Sigmoid colon (tissue), 4 donors: ENCODE measurements at regions not wholly inside any gene's neighbourhood (a gene's known extent, or its start where the extent isn't known, plus 50 kb on each side); places are given as distances from the start of the nearest gene placed in this dataset.

Experiments
- POLR2A ChIP-seq, 2 donors: fragments of 450-650 bp; IDR thresholded peaks; one replicate each; pipeline ENCODE4 v1.6.1; 2016; ENCODE audit warnings: antibody characterized with exemption in 2 of 2, mild to moderate bottlenecking in 2 of 2, moderate library complexity in 2 of 2
- POLR2AphosphoS5 ChIP-seq, 4 donors: sonication (generic); formaldehyde crosslinking; IDR thresholded peaks; one replicate each; pipeline ENCODE4 v1.6.1; 2017; ENCODE audit warnings: antibody characterized with exemption in 4 of 4
- TF ChIP-seq, protein P1 (sequence below), 4 experiments: fragments of 450-650 bp in 3 of 4; fragments of 200-600 bp in 1 of 4; IDR thresholded peaks; one replicate each; pipeline ENCODE4 v1.5.1; 2016 to 2019; ENCODE audit warnings: antibody characterized with exemption in 4 of 4, mild to moderate bottlenecking in 3 of 4, moderate library complexity in 2 of 4

DNA sequence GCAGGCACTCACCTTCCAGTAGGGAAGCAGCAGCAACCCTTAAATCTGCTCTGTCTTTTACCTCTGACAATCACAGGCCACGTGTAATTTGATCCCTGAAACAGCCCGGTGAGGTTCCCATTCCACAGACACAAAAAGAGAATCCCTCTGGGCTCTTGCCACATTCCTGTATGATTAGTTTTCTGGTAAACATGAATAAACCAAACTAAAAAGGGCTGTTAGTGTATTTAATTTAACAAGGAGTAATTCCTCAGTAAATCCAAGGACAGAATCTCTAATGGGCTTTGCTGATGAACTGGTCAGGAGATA lies 186.9 kb downstream of the FAM43A start:
- TF ChIP-seq POLR2AphosphoS5 (IDR thresholded peaks at IDR 0.05): no peak
- TF ChIP-seq POLR2A (IDR thresholded peaks at IDR 0.05): no peak
- TF ChIP-seq, protein P1, sequence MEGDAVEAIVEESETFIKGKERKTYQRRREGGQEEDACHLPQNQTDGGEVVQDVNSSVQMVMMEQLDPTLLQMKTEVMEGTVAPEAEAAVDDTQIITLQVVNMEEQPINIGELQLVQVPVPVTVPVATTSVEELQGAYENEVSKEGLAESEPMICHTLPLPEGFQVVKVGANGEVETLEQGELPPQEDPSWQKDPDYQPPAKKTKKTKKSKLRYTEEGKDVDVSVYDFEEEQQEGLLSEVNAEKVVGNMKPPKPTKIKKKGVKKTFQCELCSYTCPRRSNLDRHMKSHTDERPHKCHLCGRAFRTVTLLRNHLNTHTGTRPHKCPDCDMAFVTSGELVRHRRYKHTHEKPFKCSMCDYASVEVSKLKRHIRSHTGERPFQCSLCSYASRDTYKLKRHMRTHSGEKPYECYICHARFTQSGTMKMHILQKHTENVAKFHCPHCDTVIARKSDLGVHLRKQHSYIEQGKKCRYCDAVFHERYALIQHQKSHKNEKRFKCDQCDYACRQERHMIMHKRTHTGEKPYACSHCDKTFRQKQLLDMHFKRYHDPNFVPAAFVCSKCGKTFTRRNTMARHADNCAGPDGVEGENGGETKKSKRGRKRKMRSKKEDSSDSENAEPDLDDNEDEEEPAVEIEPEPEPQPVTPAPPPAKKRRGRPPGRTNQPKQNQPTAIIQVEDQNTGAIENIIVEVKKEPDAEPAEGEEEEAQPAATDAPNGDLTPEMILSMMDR (IDR thresholded peaks at IDR 0.05): no peak
